ENCODE measurements at regions not wholly inside any gene's neighbourhood (a gene's known extent, or its start where the extent isn't known, plus 50 kb on each side); places are given as distances from the start of the nearest gene placed in this dataset.
A peak's percentile ranks its signal among the peaks of the same experiment; 100 is the strongest.

GRCh38 chr13:105982219-105982930 lies 553.1 kb downstream of the EFNB2 start:
- no peak overlapping the region for H2BK20ac ChIP-seq (ENCODE audit: low read depth, low read length)
- no peak overlapping the region for H2BK5ac ChIP-seq (ENCODE audit: low read depth, low read length, poor library complexity, severe bottlenecking)
- no peak overlapping the region for H3K23ac ChIP-seq (ENCODE audit: low read depth, low read length)
- H3K9ac ChIP-seq (ENCODE audit: low read depth, low read length): no peak overlapping the region
- TF ChIP-seq CTCF (conservative IDR thresholded peaks at IDR 0.05; ENCODE audit: low read depth, low read length): no peak
- TF ChIP-seq USF2 (IDR thresholded peaks at IDR 0.05; ENCODE audit: low read depth, low read length): no peak
- TF ChIP-seq FOS (IDR thresholded peaks at IDR 0.05; ENCODE audit: low read depth, low read length): no peak
- no peak for TF ChIP-seq RFX5 (IDR thresholded peaks at IDR 0.05; ENCODE audit: low read depth, low read length)
- TF ChIP-seq MAZ (IDR thresholded peaks at IDR 0.05; ENCODE audit: borderline replicate concordance, low read depth, low read length): no peak
- no peak for TF ChIP-seq POLR2A (IDR thresholded peaks at IDR 0.05; ENCODE audit: low read depth, low read length)
- no peak for TF ChIP-seq BHLHE40 (IDR thresholded peaks at IDR 0.05; ENCODE audit: low read depth, low read length)
- TF ChIP-seq MXI1 (IDR thresholded peaks at IDR 0.05; ENCODE audit: borderline replicate concordance, low read depth, low read length): no peak
- no peak for TF ChIP-seq RAD21 (IDR thresholded peaks at IDR 0.05; ENCODE audit: low read length)
- TF ChIP-seq CEBPB (IDR thresholded peaks at IDR 0.05; ENCODE audit: low read depth, low read length): no peak
- TF ChIP-seq NFE2L2 (IDR thresholded peaks at IDR 0.05; ENCODE audit: low read depth, low read length): no peak
- no peak for TF ChIP-seq SMC3 (IDR thresholded peaks at IDR 0.05; ENCODE audit: low read depth, low read length)
- TF ChIP-seq, protein P1, sequence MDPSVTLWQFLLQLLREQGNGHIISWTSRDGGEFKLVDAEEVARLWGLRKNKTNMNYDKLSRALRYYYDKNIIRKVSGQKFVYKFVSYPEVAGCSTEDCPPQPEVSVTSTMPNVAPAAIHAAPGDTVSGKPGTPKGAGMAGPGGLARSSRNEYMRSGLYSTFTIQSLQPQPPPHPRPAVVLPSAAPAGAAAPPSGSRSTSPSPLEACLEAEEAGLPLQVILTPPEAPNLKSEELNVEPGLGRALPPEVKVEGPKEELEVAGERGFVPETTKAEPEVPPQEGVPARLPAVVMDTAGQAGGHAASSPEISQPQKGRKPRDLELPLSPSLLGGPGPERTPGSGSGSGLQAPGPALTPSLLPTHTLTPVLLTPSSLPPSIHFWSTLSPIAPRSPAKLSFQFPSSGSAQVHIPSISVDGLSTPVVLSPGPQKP (IDR thresholded peaks at IDR 0.05; ENCODE audit: borderline replicate concordance, low read depth, low read length): no peak
- no peak for TF ChIP-seq RCOR1 (IDR thresholded peaks at IDR 0.05; ENCODE audit: insufficient replicate concordance, low read length)
- TF ChIP-seq MAFK (IDR thresholded peaks at IDR 0.05; ENCODE audit: low read depth, low read length): no peak
- H3K79me1 ChIP-seq (ENCODE audit: low read depth in 1 of 2, low read length in 2 of 2): no peaks in the 10 kb centered on the region
- no peak overlapping the region for H4K5ac ChIP-seq (ENCODE audit: low read depth, low read length)
- no peak overlapping the region for H3K14ac ChIP-seq (replicated peaks; ENCODE audit: low read depth, low read length)
- H3K36me3 ChIP-seq (ENCODE audit: control insufficient read depth, insufficient read depth, low read length): no peaks in the 10 kb centered on the region
- ChIA-PET CTCF (no interaction called here), POLR2A (ENCODE audit: unreplicated experiment) (interaction anchor here (0.6 kb wide), 1 partner anchor 585 kb away, joined by 4 read pairs; no protein-coding TSS in a partner anchor)
- H3K4ac ChIP-seq (ENCODE audit: low read depth, low read length): no peak overlapping the region
- peak overlapping the region; percentile 14 for H2AFZ ChIP-seq (replicated peaks; ENCODE audit: low read length, poor library complexity)
- H3K56ac ChIP-seq (ENCODE audit: extremely low read depth, insufficient read depth, low read length): no peak overlapping the region; the same call in 1 of the 2 replicates
- no peak overlapping the region for H2AK5ac ChIP-seq (ENCODE audit: low read depth, low read length)
- intact Hi-C loops (cut with micrococcal nuclease) (no loop called here), dilution Hi-C loops (cut with HindIII; ENCODE audit: low sequenced_read_pairs, unreplicated experiment) (no loop called here), in situ Hi-C loops (cut with MboI; ENCODE audit: low sequenced_read_pairs) (no loop called here)
- WGBS, 2 experiments (ENCODE audit: extremely low coverage in 2 of 2, insufficient read length in 1 of 2): 40% methylated on average over 1 of the region's 11 CpGs; no CpG with 5 or more reads in 1 of the 2 experiments
- H4K20me1 ChIP-seq (ENCODE audit: insufficient read depth, low read length): no peaks in the 10 kb centered on the region
- H3K27ac ChIP-seq (ENCODE audit: insufficient read depth, low read length): no peak overlapping the region
- no peak overlapping the region for H3K4me2 ChIP-seq (ENCODE audit: low read depth, low read length)
- H2BK15ac ChIP-seq (ENCODE audit: low read depth, low read length): no peak overlapping the region
- H3K18ac ChIP-seq (ENCODE audit: low read depth, low read length): no peak overlapping the region
- no peak for ATAC-seq (ENCODE audit: low read depth)
- no peak overlapping the region for H4K8ac ChIP-seq (ENCODE audit: low read depth in 2 of 2, low read length in 2 of 2)
- no peak for DNase-seq
- no peak overlapping the region for H2AK9ac ChIP-seq (replicated peaks; ENCODE audit: low read depth, low read length, poor library complexity)
- H3K4me3 ChIP-seq (ENCODE audit: insufficient read depth, low read depth, low read length): no peak overlapping the region
- H3K27me3 ChIP-seq (ENCODE audit: control insufficient read depth, insufficient read depth, low read length): no peaks in the 10 kb centered on the region
- H4K91ac ChIP-seq (ENCODE audit: insufficient read depth, low read depth, low read length): no peak overlapping the region
- no peak overlapping the region for H2BK120ac ChIP-seq (ENCODE audit: low read depth, low read length)
- no TSS peak for BruUV-seq (replicated peaks)
- no peaks in the 10 kb centered on the region for H3K9me3 ChIP-seq (ENCODE audit: control insufficient read depth, insufficient read depth, low read length)
- H3K9me1 ChIP-seq (ENCODE audit: insufficient read depth, low read length): no peaks in the 10 kb centered on the region
- H3K4me1 ChIP-seq (ENCODE audit: control insufficient read depth, insufficient read depth, low read length): no peaks in the 10 kb centered on the region

Measured in IMR-90 (cell line).